UCSD-AML1 (cell line): ENCODE measurements at regions not wholly inside any gene's neighbourhood (a gene's known extent, or its start where the extent isn't known, plus 50 kb on each side); places are given as distances from the start of the nearest gene placed in this dataset.
"Not testable (repeated sequence)": the region's sequence is repeated elsewhere in the genome, so short reads cannot be mapped to it uniquely, and the experiment has no call there.

Experiments used
- DNase-seq: peaks from one replicate; lab custom pipeline; 2025; ENCODE audit not compliant: unreplicated experiment; lab: John Stamatoyannopoulos, UW

DNA sequence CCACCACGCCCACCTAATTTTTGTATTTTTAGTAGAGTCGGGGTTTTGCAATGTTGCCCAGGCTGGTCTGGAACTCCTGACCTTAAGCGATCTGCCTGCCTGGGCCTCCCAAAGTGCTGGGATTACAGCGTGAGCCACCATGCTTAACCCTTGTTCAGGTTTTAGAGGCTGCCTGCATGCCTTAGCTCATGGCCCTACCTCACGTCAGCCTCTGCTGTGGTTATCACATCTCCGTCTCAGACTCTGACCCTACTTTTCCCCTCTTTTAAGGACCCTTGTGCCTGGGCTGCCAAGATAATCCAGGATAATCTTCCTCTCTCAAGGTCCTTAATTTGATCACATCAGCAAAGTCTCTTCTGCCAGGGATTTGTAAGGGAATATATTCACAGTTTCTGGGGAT lies 98.2 kb upstream of the PMAIP1 start:
- DNase-seq, result no peak

DNA sequence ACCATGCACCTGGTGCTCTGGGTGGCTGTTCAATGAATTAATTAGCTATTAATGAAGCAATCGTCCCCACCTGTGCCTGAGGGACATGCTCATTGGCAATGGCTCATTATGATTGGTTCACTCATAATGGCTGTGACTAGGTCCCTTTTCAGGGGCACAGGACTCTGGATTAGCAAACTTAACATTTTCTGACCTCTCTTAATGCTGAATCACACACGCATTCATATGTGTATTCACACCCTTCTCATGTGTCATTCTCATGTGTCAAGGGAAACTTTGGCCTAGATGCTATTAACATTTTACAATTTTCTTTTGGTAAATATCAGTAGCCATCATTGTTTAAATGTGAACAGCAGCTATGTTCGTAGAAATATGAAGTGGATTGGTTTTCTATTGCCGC lies 98.9 kb upstream of the PMAIP1 start:
- no peak for DNase-seq

DNA sequence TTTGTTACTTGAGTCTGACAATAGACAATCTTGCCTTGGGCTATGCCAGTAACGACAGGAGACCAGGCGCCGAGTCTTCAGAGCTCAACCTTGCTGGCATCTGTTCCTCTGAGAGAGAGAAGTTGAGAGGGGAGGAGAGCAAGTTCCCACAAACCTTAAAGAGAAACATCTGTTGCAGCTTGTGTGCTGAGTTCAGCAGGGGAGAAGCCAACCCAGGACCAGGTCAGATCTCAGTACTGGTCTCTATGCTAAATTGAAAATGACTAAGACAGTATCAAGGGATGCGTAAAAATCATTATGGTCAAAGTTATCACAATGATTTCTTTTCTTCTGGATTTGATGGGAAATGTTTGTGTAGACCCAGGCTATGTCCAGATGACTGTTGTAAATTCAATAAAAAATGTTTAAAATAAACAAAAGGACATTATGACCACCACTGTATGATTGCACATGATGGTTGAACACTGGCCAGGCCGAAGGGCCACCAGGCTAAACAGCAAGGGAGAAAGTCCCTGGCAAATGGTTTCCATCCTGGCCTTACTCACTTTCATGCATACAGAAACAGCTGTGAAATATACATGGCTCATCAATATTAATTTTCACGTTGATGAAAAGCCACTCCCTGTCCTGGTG lies 100.3 kb upstream of the PMAIP1 start:
- DNase-seq, result no peak

DNA sequence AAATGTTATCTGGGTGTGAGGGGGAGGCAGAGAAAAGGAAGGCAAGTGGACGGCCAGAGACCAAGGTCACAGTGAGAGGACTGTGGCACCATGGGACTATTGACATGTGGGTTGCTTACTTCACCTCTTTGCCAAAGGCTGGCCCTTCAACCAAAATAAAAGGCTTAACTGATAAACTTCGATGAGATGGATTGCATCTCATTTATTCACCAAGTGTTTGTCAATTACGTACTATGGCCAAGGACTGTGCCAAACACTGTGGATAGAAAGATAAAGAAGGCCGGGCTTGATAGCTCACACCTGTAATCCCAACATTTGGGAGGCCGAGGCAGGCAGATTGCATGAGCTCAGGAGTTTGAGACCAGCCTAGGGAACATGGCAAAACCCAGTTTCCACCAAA lies 98.7 kb upstream of the CCBE1 start:
- no peak for DNase-seq

DNA sequence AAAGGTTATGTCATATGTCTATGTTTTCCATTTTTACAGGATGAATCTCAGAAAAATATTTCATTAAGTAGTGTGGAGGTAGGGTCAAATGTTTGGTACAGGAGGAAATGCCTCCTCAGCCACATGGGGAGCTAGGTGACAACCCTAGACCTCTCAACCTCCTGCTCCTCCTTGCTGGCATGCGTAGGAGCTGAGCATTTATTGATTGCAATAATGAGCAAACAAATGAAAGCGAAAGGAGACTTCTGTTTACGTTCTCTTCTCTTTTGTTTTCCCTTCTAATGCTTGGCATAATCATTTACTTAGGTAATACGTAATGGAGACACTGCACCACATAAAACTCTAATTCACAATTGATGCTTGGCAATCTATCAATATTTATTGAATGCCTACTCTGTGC lies 95.1 kb upstream of the CCBE1 start:
- DNase-seq, result no peak

DNA sequence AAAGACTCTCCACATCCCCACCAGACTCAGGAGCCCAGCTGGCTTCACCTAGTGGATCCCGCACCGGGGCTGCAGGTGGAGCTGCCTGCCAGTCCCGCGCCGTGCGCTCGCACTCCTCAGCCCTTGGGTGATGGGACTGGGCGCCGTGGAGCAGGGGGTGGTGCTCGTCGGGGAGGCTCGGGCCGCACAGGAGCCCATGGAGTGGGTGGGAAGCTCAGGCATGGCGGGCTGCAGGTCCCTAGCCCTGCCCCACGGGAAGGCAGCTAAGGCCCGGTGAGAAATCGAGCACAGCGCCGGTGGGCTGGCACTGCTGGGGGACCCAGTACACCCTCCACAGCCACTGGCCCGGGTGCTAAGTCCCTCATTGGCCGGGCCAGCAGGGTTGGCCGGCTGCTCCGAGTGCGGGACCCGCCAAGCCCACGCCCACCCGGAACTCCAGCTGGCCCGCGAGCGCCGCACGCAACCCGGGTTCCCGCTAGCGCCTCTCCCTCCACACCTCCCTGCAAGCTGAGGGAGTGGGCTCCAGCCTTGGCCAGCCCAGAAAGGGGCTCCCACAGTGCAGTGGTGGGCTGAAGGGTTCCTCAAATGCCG lies 93.2 kb upstream of the CCBE1 start:
- DNase-seq, result not testable (repeated sequence)

DNA sequence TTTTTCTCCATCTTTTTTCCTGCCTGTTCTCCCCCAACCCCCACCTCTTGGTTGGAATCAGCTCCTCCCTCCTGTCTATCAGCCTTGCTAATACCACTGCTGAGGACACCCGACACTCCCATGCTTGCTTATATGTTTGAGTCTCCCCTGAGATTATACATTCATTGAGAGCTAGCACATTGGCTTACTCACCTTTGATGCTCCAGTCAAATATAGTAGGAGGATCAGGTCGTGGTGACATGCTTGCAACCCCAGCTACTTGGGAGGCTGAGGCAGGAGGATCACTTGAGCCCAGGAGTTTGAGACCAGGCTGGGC lies 91.5 kb upstream of the CCBE1 start:
- DNase-seq, result no peak

DNA sequence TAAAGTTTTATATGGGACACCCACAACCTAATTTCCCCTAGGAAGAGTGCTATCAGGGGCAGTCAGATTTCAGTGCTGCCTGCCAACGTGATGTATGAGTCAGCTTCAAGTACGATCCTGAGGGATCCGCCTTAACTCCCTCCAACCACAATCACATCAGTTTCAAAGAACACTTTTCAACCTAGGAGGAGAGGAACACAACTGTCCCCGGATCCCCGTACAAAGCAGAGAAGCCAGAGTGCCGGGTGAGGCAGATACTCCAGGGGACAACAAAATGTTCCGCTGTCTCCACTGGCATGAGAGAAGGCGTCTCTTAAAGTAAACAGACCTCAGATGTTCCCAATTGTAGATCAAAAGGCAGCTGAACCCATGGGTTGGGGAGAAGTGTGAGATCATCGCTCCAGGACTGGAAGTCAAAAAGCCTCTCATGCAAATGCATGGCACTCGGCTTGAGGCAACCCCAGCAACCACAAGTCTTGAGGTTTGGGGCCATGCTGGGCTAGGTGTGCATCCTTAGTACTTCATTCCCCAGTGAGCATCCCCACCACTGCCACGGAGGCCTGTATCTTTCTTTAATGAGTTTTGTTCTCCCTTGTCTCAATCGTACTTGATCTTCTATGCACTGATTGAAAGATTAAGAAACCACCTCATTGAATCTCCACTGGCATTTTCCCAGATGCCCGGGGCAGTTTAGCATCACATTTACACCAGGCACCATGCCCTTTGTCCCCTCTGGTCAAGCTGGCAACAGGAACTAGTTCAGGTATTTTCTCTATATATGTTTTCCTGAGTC lies 91.0 kb upstream of the CCBE1 start:
- no peak for DNase-seq

DNA sequence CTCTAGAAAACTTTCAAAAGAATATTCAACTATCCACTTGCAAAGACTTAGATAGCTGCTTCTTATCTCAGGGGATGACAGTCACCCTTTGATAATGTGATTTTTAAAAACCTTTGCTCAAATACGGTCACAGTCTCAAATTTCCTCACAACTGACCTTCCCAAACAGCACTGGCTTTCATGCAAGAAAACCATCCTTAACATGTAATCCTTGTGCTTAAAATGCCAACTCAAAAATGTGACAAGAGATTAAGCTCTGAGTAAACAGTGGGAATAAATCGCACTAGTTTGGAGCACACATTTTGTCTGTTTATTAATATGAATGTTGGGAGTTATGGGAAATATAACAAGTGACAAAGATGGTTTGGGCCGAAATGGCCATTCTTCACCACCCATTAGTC lies 87.5 kb upstream of the CCBE1 start:
- no peak for DNase-seq

DNA sequence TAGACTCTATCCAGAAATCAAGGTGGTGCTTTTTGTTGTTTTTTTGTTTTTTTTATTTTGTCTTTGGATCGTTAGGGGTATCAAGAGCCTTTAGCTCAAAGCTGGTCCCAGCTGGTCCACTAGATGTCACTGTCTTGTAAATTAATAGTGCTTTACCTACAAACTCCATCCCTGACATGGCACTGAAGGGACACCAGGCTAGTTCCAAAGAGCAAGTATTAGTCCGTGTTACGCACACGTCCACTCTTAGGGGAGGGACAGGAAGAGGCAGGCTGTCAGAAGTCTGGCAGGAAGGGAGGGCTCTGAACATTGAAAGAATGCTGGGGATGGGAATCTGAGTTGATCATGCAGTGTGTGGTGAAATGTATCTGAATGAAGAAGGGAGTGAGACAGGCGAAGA lies 85.9 kb upstream of the CCBE1 start:
- no peak for DNase-seq

DNA sequence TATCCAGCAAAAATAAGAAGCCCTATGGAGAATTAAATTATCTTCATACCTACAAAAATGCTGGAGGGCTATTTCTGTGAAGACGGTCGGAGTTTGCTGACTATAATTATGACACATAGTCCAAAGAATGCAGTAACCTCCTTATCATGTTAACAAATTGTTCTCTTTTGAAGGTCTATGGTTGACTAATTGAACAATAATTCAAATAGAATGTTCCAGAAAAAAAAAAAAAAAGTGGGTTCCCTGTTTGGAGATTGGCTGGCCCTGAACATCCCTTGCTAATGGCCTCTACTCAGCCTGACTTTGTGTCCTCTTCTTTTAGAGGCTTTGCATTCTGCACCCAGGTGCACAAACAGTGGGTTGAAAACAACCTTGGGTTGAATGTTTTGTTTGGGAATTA lies 82.8 kb upstream of the CCBE1 start:
- no peak for DNase-seq

DNA sequence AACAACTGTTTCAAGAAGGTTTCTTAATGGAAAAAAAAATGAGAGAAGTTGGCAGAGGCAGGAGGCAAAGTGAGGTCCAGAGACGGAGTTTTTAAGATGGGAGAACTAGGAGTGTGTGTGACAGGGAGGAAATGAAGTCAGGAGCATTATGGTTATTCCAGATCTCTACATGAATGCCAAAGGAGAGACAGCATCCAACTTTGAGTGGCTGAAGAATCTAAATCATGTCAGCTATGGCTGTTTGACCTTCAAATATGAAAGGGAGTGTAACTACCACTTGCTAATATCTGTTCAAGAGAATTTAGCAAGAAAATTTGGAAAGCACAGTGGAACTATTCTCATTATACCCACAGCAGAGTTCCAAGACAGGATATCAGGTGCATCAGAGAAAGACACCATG lies 81.2 kb upstream of the CCBE1 start:
- DNase-seq, result no peak

DNA sequence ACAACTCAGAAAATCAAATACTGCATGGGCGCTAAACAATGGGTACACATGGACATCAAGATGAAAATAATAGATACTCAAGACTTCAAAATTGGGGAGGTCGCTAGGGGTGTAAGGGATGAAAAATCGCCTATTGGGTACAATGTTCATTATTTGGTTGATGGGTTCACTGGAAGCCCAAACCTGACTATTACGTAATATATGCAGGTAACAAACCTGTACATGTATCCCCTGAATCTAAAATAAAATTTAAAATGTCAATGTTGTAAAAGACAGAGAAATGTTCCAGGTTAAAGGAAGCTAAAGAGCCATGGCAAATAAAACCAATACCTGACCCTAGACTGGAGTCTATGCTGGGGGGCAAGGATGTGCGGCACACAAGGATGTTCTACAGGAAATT lies 80.4 kb upstream of the CCBE1 start:
- no peak for DNase-seq

DNA sequence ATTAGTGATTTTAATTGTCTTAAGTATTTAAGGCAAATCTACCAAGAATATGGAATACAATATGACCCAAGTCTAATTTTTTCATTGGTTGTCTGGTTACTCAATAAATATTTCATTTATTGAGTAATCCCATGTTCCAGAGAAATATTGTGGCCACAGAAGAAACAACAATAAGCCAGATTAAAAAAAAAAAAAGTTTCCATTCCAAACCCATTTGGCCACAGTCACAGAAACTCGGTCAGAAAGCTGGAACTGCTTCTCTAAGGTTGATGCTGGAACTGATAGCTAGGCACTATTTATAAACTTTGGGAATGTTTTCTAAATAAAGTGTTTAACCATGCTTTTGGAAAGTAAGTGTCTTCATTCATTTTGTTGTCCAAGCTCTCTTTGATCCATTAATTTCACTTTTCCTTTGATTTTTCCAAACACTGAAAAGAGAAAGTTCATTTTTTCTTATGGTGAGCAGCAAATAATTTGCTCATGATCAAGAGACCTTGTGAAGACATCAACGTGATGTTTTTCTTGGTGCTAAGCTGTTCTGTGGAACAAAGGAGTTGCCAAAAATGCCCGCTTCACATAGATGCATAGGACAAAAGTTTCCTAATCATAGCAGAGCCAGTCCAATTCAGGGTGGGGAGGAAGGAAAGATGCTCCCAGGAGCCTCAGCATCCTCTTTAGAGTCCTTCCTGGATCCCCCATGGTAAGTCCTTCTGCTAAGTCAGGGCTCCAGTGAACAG lies 72.1 kb upstream of the CCBE1 start:
- no peak for DNase-seq

DNA sequence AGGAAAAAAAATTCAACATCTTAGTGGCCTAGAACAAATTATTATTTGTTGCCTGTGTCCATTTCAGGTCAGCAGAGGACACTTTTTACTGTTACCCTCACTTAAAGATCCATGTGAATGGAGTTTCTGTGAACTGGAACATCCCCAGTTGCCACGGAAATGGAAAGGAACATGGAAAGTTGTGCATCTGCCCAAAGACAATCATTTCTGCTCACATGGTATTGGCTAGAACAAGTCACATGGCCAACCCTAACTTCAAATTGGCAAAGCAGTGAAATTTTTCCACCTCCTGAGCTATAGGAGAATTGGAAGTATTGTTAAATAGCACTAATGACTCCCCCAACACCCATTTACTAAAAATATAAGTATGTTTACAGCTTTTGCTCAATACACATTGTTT lies 71.2 kb upstream of the CCBE1 start:
- no peak for DNase-seq

DNA sequence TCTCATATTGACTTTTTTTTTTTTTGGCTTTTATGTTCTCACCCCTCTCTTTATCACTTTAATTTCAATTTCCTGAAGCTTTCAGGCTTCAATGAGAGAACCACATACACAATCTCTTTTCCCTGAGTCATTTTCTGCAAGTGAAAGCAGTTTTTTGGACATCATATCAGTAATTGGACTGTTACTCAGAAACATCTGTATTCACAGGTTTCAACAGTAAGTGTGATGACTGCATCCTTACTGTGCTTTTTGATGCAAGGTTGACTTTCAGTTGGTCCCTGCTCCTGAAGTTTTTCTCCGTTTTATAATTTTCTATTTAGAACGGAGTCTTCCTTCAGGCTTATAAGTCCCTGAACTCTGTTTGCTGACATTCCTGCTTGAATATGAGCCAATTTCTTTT lies 70.5 kb upstream of the CCBE1 start:
- DNase-seq, result no peak

DNA sequence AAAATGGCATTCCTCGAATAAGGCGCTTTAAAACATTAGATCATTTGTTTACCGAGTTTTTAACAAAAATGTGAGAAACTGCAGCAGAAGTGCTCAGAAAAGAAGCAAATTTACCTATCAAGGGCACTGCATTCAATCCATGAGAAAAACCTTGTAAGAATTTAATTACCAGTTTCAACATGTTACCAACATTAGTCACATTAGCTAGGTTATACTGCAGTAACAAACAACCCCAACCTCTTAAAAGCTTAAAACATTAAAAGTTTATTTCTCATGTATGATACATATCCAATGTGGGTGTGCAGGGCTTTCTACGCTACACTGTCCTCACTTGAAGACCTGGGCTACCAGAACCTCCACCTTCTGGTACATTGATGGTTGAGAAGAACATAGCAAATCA lies 68.1 kb upstream of the CCBE1 start:
- DNase-seq, result no peak

DNA sequence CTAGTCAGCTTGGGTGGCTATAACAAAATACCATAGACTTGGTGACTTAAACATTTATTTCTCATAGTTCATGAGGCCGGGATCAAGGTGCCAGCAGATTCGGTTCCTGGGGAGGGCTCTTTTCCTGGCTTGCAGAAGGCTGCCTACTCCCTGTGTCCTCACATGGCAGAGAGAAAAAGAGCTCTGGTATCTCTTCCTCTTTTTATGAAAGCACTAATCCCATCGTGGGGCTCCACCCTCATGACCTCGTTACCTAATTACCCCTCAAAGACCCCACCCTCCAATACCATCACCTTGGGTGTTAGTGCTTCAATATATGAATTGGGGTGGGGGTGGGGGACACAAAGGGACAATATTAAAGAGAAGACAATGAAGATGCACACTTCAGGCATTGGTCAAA lies 67.1 kb upstream of the CCBE1 start:
- no peak for DNase-seq

DNA sequence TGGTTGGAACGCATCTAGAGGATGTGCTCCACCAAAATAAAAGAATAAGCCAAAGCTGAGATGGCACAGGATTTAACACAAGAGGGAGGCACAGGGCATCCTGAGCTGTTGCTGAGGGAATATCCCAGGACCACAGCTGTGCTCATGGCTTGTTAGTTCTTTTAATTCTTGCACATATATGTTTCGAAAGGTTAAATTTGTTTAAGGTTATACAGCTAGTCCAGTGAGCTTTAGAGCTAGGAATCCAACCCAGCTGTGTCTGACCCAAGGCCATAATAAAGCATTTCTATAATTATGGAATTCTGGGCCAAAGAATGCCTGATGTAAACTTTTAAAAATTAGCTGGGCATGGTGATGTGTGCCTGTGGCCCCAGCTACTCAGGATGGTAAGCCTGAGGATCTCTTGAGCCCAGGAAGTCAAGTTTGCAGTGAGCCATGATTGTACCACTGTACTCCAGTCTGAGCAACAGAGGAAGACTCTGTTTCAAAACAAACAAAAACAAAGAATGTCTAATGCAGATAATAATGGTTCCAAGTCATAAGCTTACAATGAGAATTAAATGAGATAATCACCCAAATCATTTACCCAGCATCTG lies 66.4 kb upstream of the CCBE1 start:
- DNase-seq, result no peak

DNA sequence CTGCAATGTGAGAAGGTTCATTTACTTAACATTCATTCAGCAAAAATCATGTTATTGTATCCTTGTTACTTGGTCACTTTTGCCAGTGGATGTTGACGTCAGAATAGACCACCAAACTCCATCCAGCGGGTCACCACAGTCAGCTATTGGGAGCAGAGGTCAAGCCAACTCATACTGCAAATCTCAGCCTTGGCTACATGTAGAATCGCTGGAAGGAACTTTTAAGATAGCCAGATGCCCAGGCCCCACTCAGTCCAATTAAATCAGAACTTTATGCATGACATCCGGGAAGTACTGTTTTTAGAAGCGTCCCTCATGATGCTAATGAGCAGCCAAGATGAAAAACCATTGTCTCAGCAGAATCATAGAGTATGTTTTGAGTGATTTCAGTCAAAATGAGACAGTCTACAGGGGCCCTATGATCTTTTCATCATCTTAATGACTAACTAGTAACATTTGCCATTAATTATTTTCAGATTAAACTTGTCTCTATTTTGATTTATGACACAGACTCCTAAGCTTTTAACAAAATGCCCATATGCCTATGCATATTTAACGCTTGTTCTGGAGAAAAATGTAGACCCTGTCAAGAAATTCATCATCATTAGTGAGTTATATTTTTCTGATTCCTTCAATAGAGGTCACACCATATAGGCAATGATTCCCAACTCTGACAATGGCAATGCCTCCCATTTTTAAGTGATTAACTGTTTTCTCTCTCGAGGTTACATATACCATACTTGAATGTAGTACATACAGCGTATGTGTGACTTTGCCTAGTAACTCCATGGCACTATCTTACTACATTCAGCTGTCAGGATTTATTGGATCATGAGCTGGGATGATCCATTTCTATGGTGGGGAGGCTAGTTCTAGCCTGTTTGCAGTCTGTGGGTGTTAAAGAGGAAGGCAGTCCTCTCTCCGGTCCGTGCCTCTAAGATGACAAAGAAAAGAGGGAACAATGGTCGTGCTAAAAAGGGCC lies 63.7 kb upstream of the CCBE1 start:
- DNase-seq, result no peak

DNA sequence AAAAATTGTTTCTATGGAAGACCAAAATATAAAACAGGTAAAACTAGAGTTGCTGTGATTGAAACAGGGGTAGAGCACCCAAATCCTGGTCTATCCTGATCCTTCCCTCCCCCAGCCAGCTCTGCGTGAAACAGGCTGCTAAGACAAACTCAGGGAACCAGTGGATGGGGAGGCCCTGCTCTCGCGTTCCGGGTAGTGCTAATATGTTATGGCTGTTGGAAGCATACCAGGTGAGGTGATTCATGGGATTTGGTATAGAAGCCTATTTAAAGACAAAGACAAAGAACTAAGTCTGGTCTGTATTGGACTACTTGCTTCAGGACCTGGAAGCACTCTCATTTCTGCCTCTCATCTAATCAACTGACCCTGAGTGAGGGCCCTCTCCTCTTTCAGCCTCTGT lies 63.0 kb upstream of the CCBE1 start:
- DNase-seq, result no peak
